ENCODE measurements at regions not wholly inside any gene's neighbourhood (a gene's known extent, or its start where the extent isn't known, plus 50 kb on each side); places are given as distances from the start of the nearest gene placed in this dataset.

DNA sequence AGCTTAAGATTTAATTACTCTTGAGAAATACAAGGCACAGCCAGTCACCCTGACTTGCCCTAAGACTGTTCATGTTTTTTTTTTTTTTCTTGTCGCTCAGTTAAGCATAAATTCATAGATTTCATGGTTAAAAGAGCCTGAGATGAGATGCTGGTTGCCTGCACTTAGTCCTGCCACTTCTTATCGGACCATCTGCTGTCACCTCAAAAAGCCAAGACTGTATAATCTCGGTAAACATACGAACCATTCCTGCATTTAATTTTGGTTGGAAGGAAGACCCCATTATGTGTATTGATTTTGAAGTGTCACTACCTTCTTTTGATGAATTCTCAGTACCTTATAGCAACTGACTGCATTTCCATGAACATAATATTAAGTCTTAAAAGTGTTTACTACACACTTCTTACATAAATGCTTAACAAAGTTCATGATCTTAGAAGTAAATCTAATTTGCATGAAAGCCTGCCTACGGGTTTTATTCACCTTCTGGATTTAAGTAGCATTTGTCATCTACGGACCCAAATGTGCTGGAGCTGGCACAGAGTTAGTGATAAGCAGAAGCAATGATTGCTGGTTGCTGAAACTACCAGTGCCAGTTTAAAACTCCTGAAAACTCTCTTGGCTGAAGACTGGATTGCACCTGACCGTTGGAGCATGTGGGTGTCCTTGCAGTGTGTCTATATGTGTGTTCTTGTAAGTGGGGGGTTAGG, 843.4 kb downstream of the TMEM182 start:
- TF ChIP-seq TEAD4 (IDR thresholded peaks at IDR 0.05) (no peak), ZBTB7A (IDR thresholded peaks at IDR 0.05; ENCODE audit: low read depth) (no peak), CREB1 (IDR thresholded peaks at IDR 0.05; ENCODE audit: low read depth) (no peak), NFIC (IDR thresholded peaks at IDR 0.05) (no peak), TCF12 (IDR thresholded peaks at IDR 0.05; ENCODE audit: low read depth) (no peak)
- TF ChIP-seq, protein P1, sequence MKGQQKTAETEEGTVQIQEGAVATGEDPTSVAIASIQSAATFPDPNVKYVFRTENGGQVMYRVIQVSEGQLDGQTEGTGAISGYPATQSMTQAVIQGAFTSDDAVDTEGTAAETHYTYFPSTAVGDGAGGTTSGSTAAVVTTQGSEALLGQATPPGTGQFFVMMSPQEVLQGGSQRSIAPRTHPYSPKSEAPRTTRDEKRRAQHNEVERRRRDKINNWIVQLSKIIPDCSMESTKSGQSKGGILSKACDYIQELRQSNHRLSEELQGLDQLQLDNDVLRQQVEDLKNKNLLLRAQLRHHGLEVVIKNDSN (IDR thresholded peaks at IDR 0.05) = no peak

DNA sequence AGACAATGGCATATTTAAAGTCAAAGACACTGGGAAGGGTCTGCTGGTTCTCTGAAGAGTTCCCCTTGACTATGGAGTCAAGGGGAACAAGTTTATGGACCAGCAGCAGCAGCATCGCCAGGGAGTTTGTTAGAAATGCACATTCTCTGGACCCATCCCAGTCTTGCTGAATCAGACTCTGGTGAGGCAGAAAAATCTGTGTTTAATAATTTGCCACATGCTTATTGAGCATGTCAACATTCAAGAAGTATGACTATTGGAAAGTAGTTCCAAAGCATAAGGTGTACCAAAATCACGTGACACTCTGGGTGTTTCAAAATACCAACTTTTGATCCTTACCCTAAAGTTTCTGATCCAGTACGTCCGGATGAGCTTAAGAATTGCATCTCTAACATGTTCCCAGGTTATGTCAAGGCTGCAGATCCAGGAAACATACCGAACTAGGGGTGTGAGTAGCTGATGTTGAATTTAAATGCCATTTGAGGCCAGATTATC, 853.8 kb downstream of the TMEM182 start:
- TF ChIP-seq, protein P2, sequence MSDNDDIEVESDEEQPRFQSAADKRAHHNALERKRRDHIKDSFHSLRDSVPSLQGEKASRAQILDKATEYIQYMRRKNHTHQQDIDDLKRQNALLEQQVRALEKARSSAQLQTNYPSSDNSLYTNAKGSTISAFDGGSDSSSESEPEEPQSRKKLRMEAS (IDR thresholded peaks at IDR 0.05) = no peak
- TF ChIP-seq FOXM1 (IDR thresholded peaks at IDR 0.05; ENCODE audit: borderline replicate concordance, low read depth) (no peak), EP300 (IDR thresholded peaks at IDR 0.05; ENCODE audit: borderline replicate concordance) (no peak), NFIC (IDR thresholded peaks at IDR 0.05) (no peak), TAF1 (IDR thresholded peaks at IDR 0.05; ENCODE audit: low read depth) (no peak)

DNA sequence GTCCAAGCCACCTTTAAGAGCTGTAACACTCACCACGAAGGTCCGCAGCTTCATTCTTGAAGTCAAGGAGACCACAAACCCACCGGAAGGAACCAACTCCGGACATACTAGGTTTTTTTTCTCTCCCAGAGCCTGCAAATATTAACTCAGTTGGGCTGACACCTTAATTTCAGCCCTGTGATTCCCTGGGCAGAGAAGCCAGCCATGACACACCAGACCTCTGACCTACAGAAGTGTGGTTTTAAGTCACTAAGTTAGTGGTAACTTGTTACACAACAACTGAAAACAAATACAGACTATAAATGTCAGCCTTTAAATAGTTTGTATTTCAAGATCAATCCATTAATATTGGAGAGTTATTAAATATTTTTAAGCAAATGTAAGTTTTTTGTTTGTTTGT, 855.1 kb downstream of the TMEM182 start:
- TF ChIP-seq CEBPB (IDR thresholded peaks at IDR 0.05) (no peak), TCF12 (IDR thresholded peaks at IDR 0.05; ENCODE audit: low read depth) (no peak), TAF1 (IDR thresholded peaks at IDR 0.05; ENCODE audit: low read depth) (no peak), FOXM1 (IDR thresholded peaks at IDR 0.05; ENCODE audit: borderline replicate concordance, low read depth) (no peak), RAD21 (IDR thresholded peaks at IDR 0.05; ENCODE audit: low read depth) (no peak), EGR1 (IDR thresholded peaks at IDR 0.05) (no peak), YY1 (IDR thresholded peaks at IDR 0.05; ENCODE audit: low read depth) (no peak), EP300 (IDR thresholded peaks at IDR 0.05; ENCODE audit: borderline replicate concordance) (no peak), CREB1 (IDR thresholded peaks at IDR 0.05; ENCODE audit: low read depth) (no peak)
- TF ChIP-seq, protein P1 (IDR thresholded peaks at IDR 0.05) = no peak
- TF ChIP-seq, protein P3, sequence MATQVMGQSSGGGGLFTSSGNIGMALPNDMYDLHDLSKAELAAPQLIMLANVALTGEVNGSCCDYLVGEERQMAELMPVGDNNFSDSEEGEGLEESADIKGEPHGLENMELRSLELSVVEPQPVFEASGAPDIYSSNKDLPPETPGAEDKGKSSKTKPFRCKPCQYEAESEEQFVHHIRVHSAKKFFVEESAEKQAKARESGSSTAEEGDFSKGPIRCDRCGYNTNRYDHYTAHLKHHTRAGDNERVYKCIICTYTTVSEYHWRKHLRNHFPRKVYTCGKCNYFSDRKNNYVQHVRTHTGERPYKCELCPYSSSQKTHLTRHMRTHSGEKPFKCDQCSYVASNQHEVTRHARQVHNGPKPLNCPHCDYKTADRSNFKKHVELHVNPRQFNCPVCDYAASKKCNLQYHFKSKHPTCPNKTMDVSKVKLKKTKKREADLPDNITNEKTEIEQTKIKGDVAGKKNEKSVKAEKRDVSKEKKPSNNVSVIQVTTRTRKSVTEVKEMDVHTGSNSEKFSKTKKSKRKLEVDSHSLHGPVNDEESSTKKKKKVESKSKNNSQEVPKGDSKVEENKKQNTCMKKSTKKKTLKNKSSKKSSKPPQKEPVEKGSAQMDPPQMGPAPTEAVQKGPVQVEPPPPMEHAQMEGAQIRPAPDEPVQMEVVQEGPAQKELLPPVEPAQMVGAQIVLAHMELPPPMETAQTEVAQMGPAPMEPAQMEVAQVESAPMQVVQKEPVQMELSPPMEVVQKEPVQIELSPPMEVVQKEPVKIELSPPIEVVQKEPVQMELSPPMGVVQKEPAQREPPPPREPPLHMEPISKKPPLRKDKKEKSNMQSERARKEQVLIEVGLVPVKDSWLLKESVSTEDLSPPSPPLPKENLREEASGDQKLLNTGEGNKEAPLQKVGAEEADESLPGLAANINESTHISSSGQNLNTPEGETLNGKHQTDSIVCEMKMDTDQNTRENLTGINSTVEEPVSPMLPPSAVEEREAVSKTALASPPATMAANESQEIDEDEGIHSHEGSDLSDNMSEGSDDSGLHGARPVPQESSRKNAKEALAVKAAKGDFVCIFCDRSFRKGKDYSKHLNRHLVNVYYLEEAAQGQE (IDR thresholded peaks at IDR 0.05; ENCODE audit: low read depth) = no peak

DNA sequence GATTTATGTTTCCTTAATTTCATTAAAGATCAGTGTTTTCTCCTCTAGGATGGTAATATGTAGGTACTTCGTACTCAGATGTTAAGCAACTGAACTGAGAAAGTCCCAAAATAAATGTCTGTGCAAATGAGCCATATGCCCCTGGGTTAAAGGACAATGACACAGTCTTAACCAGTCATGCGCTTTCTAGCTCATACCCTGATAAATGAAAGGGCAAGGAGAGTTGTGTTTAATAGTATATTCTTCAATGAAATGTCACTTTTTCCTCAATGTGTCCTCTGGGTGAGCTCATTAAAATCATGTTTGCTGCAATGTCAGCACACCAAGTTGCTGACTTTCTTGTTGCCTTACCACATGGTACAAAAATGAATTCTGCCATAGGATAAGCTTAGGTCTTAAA, 856.3 kb downstream of the TMEM182 start:
- TF ChIP-seq TAF1 (IDR thresholded peaks at IDR 0.05; ENCODE audit: low read depth) (no peak), ZBTB7A (IDR thresholded peaks at IDR 0.05; ENCODE audit: low read depth) (no peak), EP300 (IDR thresholded peaks at IDR 0.05; ENCODE audit: borderline replicate concordance) (no peak), FOXM1 (IDR thresholded peaks at IDR 0.05; ENCODE audit: borderline replicate concordance, low read depth) (no peak), CEBPB (IDR thresholded peaks at IDR 0.05) (no peak), CREB1 (IDR thresholded peaks at IDR 0.05; ENCODE audit: low read depth) (no peak), EGR1 (IDR thresholded peaks at IDR 0.05) (no peak), NFIC (IDR thresholded peaks at IDR 0.05) (no peak), TEAD4 (IDR thresholded peaks at IDR 0.05) (no peak), YY1 (IDR thresholded peaks at IDR 0.05; ENCODE audit: low read depth) (no peak), TCF12 (IDR thresholded peaks at IDR 0.05; ENCODE audit: low read depth) (no peak), RAD21 (IDR thresholded peaks at IDR 0.05; ENCODE audit: low read depth) (no peak)
- TF ChIP-seq, protein P2 (IDR thresholded peaks at IDR 0.05) = no peak
- TF ChIP-seq, protein P1 (IDR thresholded peaks at IDR 0.05) = no peak
- TF ChIP-seq, protein P3 (IDR thresholded peaks at IDR 0.05; ENCODE audit: low read depth) = no peak

DNA sequence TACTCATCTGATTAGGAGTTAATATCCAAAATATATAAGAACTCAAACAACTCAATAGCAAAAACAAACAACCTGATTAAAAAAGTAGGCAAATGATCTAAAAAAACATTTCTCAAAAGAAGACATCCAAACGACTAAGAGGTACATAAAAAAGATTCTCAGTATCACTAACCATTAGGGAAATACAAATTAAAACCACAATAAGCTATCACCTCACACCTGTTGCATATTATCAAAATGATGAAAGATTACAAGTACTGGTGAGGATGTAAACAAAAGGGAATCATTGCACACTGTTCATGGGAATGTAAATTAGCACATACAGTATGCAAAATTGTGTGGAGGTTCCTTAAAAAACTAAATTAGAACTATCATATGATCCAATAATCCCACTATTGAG, 865.5 kb downstream of the TMEM182 start:
- TF ChIP-seq, protein P3 (IDR thresholded peaks at IDR 0.05; ENCODE audit: low read depth) = no peak
- TF ChIP-seq FOXM1 (IDR thresholded peaks at IDR 0.05; ENCODE audit: borderline replicate concordance, low read depth) = no peak
- no peak for TF ChIP-seq YY1 (IDR thresholded peaks at IDR 0.05; ENCODE audit: low read depth)
- TF ChIP-seq EP300 (IDR thresholded peaks at IDR 0.05; ENCODE audit: borderline replicate concordance) = no peak
- TF ChIP-seq, protein P2 (IDR thresholded peaks at IDR 0.05) = no peak
- TF ChIP-seq CREB1 (IDR thresholded peaks at IDR 0.05; ENCODE audit: low read depth) = no peak
- TF ChIP-seq EGR1 (IDR thresholded peaks at IDR 0.05) = no peak
- TF ChIP-seq CEBPB (IDR thresholded peaks at IDR 0.05) = no peak
- no peak for TF ChIP-seq TAF1 (IDR thresholded peaks at IDR 0.05; ENCODE audit: low read depth)
- no peak for TF ChIP-seq TCF12 (IDR thresholded peaks at IDR 0.05; ENCODE audit: low read depth)
- no peak for TF ChIP-seq RAD21 (IDR thresholded peaks at IDR 0.05; ENCODE audit: low read depth)
- no peak for TF ChIP-seq ZBTB7A (IDR thresholded peaks at IDR 0.05; ENCODE audit: low read depth)
- TF ChIP-seq, protein P1 (IDR thresholded peaks at IDR 0.05) = no peak
- no peak for TF ChIP-seq NFIC (IDR thresholded peaks at IDR 0.05)
- TF ChIP-seq TEAD4 (IDR thresholded peaks at IDR 0.05) = no peak

Data from Ishikawa (cell line).